HCT116 (cell line): ENCODE measurements at regions not wholly inside any gene's neighbourhood (a gene's known extent, or its start where the extent isn't known, plus 50 kb on each side); places are given as distances from the start of the nearest gene placed in this dataset.

ENCODE experiments used
- ATAC-seq: fragments of 200-7000 bp; cut with Tn5 transposase; 2 replicates; pipeline ENCODE4 v1.9.1; 2020; ENCODE audit warnings: mild to moderate bottlenecking, moderate library complexity
- BruUV-seq: library from RNA; stranded (reverse); fragments of 400-500 nt; replicated peaks from 2 replicates; lab custom pipeline; 2021; lab: Mats Ljungman, UMichigan
- CTCF ChIA-PET: fragments of 300-600 bp; sonication (Branson Sonifier 250); formaldehyde crosslinking; loops from one replicate; lab custom pipeline; 2021; ENCODE audit warnings: antibody characterized with exemption; lab: Charles Lee
- POLR2A ChIA-PET: fragments of 300-600, 350-600 bp; sonication (Branson Sonifier 250); formaldehyde crosslinking; loops from one replicate; lab custom pipeline; 2021; ENCODE audit warnings: antibody characterized with exemption; lab: Charles Lee
- RAD21 ChIA-PET, 2 experiments: fragments of 300-600 bp; sonication (Branson Sonifier 250); formaldehyde crosslinking; loops; one replicate each; lab custom pipeline; 2023; ENCODE audit warnings: low total read pairs in 2 of 2; ENCODE audit not compliant: uncharacterized antibody in 2 of 2, unreplicated experiment in 2 of 2, low non-redundant PET in 1 of 2; lab: Charles Lee
- DNase-seq: peaks from one replicate; pipeline ENCODE4 v3.0.0-alpha.2; 2010; ENCODE audit warnings: low read depth, low spot score
- H2AFZ ChIP-seq: fragments of 200-600 bp; shearing (Covaris generic), sonication (generic); 2 replicates; pipeline ENCODE4 v1.6.1; 2017; ENCODE audit warnings: low read depth, mixed run types, mixed read lengths, antibody characterized with exemption, low read length; ENCODE audit not compliant: poor library complexity, severe bottlenecking
- H3K27ac ChIP-seq: 2 replicates; pipeline ENCODE4 v1.5.1; 2012; ENCODE audit warnings: low read depth, low read length
- H3K27me3 ChIP-seq: fragments of 200-600 bp; sonication (generic); 2 replicates; pipeline ENCODE4 v1.6.1; 2016; ENCODE audit warnings: mixed run types, low read length, mixed read lengths; ENCODE audit not compliant: insufficient read depth
- H3K36me3 ChIP-seq, 2 experiments: fragments of 200-500 bp in 1 of 2; fragments of 200-600 bp in 1 of 2; sonication (Bioruptor generic) in 1 of 2; sonication (generic) in 1 of 2; 2 replicates each; pipeline versions ENCODE4 v1.5.1 to v1.6.1; 2014 to 2016; ENCODE audit warnings: low read length in 2 of 2, inconsistent platforms in 1 of 2, mixed read lengths in 1 of 2, mixed run types in 1 of 2; ENCODE audit not compliant: insufficient read depth in 2 of 2, control insufficient read depth in 1 of 2
- H3K4me1 ChIP-seq, 2 experiments: fragments of 200-600 bp in 1 of 2; sonication (generic) in 1 of 2; 2 replicates each; pipeline versions ENCODE4 v1.5.1 to v1.6.1; 2012 to 2017; ENCODE audit warnings: low read length in 2 of 2, inconsistent platforms in 1 of 2, mild to moderate bottlenecking in 1 of 2, mixed read lengths in 1 of 2, mixed run types in 1 of 2, moderate library complexity in 1 of 2; ENCODE audit not compliant: insufficient read depth in 2 of 2, control insufficient read depth in 1 of 2
- H3K4me2 ChIP-seq: fragments of 200-600 bp; sonication (generic); 2 replicates; pipeline ENCODE4 v1.6.1; 2017; ENCODE audit warnings: mixed run types, low read length, mixed read lengths
- H3K4me3 ChIP-seq, 2 experiments: fragments of 200-600 bp in 1 of 2; sonication (generic) in 1 of 2; replicated peaks in 1 of 2; 2 replicates each; pipeline ENCODE4 v1.5.1; 2011 to 2016; ENCODE audit warnings: low read length in 2 of 2, control low read depth in 1 of 2, low read depth in 1 of 2, mild to moderate bottlenecking in 1 of 2, mixed read lengths in 1 of 2, mixed run types in 1 of 2
- H3K79me2 ChIP-seq: fragments of 200-600 bp; sonication (generic); 2 replicates; pipeline ENCODE4 v1.6.1; 2017; ENCODE audit warnings: mild to moderate bottlenecking, mixed run types, low read length, moderate library complexity, mixed read lengths; ENCODE audit not compliant: insufficient read depth
- H3K9ac ChIP-seq: fragments of 200-600 bp; sonication (generic); 2 replicates; pipeline ENCODE4 v1.6.1; 2016; ENCODE audit warnings: low read length, mixed read lengths
- H3K9me2 ChIP-seq: fragments of 200-600 bp; sonication (generic), shearing (Covaris generic); 2 replicates; pipeline ENCODE4 v1.6.1; 2017; ENCODE audit warnings: mixed run types, mild to moderate bottlenecking, moderate library complexity; ENCODE audit not compliant: insufficient read depth
- H3K9me3 ChIP-seq, 2 experiments: fragments of 200-500 bp in 1 of 2; fragments of 200-600 bp in 1 of 2; sonication (Bioruptor generic) in 1 of 2; sonication (generic) in 1 of 2; 2 replicates each; pipeline ENCODE4 v1.6.1; 2014 to 2017; ENCODE audit warnings: low read length in 2 of 2, mixed read lengths in 2 of 2, inconsistent platforms in 1 of 2, low read depth in 1 of 2, mild to moderate bottlenecking in 1 of 2, mixed run types in 1 of 2, moderate library complexity in 1 of 2; ENCODE audit not compliant: control insufficient read depth in 1 of 2, insufficient read depth in 1 of 2
- H4K20me1 ChIP-seq: fragments of 200-600 bp; sonication (generic), shearing (Covaris generic); 2 replicates; pipeline ENCODE4 v1.6.1; 2017; ENCODE audit warnings: mixed run types, mild to moderate bottlenecking, moderate library complexity; ENCODE audit not compliant: insufficient read depth
- CBX3 ChIP-seq: IDR thresholded peaks from 2 replicates; pipeline ENCODE4 v1.6.1; 2012; ENCODE audit warnings: low read depth
- CEBPB ChIP-seq: IDR thresholded peaks from 2 replicates; pipeline ENCODE4 v1.6.1; 2012; ENCODE audit warnings: low read depth
- CTCF ChIP-seq, 3 experiments: fragments of 200-600 bp in 1 of 3; sonication (generic) in 1 of 3; IDR thresholded peaks in 2 of 3; conservative IDR thresholded peaks in 1 of 3; 2 replicates each; pipeline ENCODE4 v1.5.1; 2012 to 2017; ENCODE audit warnings: low read depth in 2 of 3, low read length in 2 of 3, antibody characterized with exemption in 1 of 3, borderline replicate concordance in 1 of 3, control low read depth in 1 of 3, mild to moderate bottlenecking in 1 of 3, mixed read lengths in 1 of 3, mixed run types in 1 of 3, moderate library complexity in 1 of 3; ENCODE audit not compliant: insufficient read depth in 1 of 3
- EGR1 ChIP-seq: IDR thresholded peaks from 2 replicates; pipeline ENCODE4 v1.6.1; 2012; ENCODE audit warnings: low read depth
- ELF1 ChIP-seq: IDR thresholded peaks from 2 replicates; pipeline ENCODE4 v1.6.1; 2012; ENCODE audit warnings: low read depth, borderline replicate concordance
- EZH2 ChIP-seq: fragments of 200-600 bp; sonication (generic); IDR thresholded peaks from 2 replicates; pipeline ENCODE4 v1.6.1; 2017; ENCODE audit warnings: antibody characterized with exemption, mixed run types
- JUND ChIP-seq: IDR thresholded peaks from 2 replicates; pipeline ENCODE4 v1.6.1; 2012
- POLR2A ChIP-seq: IDR thresholded peaks from 2 replicates; pipeline ENCODE4 v1.7.0; 2011; ENCODE audit warnings: borderline replicate concordance; ENCODE audit not compliant: insufficient read depth, insufficient read length; ENCODE audit errors: extremely low read depth
- POLR2AphosphoS5 ChIP-seq: IDR thresholded peaks from 2 replicates; pipeline ENCODE4 v1.6.1; 2011; ENCODE audit warnings: mild to moderate bottlenecking, low read depth, low read length, moderate library complexity
- RAD21 ChIP-seq: IDR thresholded peaks from 2 replicates; pipeline ENCODE4 v1.6.1; 2012; ENCODE audit warnings: low read depth, mild to moderate bottlenecking
- SIN3A ChIP-seq: IDR thresholded peaks from 2 replicates; pipeline ENCODE4 v1.6.1; 2012; ENCODE audit warnings: low read depth
- SP1 ChIP-seq: IDR thresholded peaks from 2 replicates; pipeline ENCODE4 v1.6.1; 2012; ENCODE audit warnings: low read depth
- SRF ChIP-seq: IDR thresholded peaks from 2 replicates; pipeline ENCODE4 v1.6.1; 2012; ENCODE audit warnings: low read depth
- ZBTB33 ChIP-seq: IDR thresholded peaks from 2 replicates; pipeline ENCODE4 v1.6.1; 2011; ENCODE audit warnings: mild to moderate bottlenecking, low read length, moderate library complexity; ENCODE audit not compliant: insufficient replicate concordance; ENCODE audit errors: extremely low read depth
- ZFX ChIP-seq: fragments of 450-650 bp; IDR thresholded peaks from 2 replicates; pipeline ENCODE4 v1.6.1; 2017
- ZNF274 ChIP-seq: fragments of 200-500 bp; sonication (Bioruptor generic); IDR thresholded peaks from 2 replicates; pipeline ENCODE4 v1.6.1; 2014; ENCODE audit warnings: mild to moderate bottlenecking, low read depth, low read length, inconsistent platforms
- intact Hi-C: fragments of 100-400 bp; cut with micrococcal nuclease; formaldehyde crosslinking; loops from 2 replicates; pipeline ENCODE4 v1.10.0; 2022
- TF ChIP-seq, protein P1 (sequence below): IDR thresholded peaks from 2 replicates; pipeline ENCODE4 v1.6.1; 2012; ENCODE audit warnings: low read depth

- Histone ChIP-seq H3K79me2 (no peaks in the 10 kb centered on the region), H3K9me3 (no peaks in the 10 kb centered on the region), H3K9me2 (no peaks in the 10 kb centered on the region), H2AFZ (no peak overlapping the region), H3K27ac (no peak overlapping the region), H3K9ac (no peak overlapping the region), H3K4me1 (no peaks in the 10 kb centered on the region), H3K4me3 (no peak overlapping the region), H3K4me2 (no peak overlapping the region), H4K20me1 (no peaks in the 10 kb centered on the region), H3K27me3 (no peaks in the 10 kb centered on the region), H3K36me3 (no peaks in the 10 kb centered on the region)
- ChIA-PET CTCF (interaction anchor here (0.6 kb wide), 1 partner anchor 1600 kb away, joined by 3 read pairs; no protein-coding TSS in a partner anchor), POLR2A (no interaction called here), RAD21 (no interaction called here)
- BruUV-seq = no TSS peak
- intact Hi-C loops = no loop called here
- ATAC-seq = no peak
- TF ChIP-seq ELF1 = no peak
- no peak for TF ChIP-seq EZH2
- no peak for TF ChIP-seq POLR2AphosphoS5
- no peak for TF ChIP-seq CTCF (IDR thresholded peaks at IDR 0.05 in 2 of 3, conservative IDR thresholded peaks at IDR 0.05 in 1 of 3; ENCODE audit: borderline replicate concordance in 1 of 3, insufficient read depth in 1 of 3, low read depth in 2 of 3, low read length in 2 of 3)
- TF ChIP-seq SRF = no peak
- no peak for TF ChIP-seq POLR2A
- TF ChIP-seq SIN3A = no peak
- TF ChIP-seq, protein P1, sequence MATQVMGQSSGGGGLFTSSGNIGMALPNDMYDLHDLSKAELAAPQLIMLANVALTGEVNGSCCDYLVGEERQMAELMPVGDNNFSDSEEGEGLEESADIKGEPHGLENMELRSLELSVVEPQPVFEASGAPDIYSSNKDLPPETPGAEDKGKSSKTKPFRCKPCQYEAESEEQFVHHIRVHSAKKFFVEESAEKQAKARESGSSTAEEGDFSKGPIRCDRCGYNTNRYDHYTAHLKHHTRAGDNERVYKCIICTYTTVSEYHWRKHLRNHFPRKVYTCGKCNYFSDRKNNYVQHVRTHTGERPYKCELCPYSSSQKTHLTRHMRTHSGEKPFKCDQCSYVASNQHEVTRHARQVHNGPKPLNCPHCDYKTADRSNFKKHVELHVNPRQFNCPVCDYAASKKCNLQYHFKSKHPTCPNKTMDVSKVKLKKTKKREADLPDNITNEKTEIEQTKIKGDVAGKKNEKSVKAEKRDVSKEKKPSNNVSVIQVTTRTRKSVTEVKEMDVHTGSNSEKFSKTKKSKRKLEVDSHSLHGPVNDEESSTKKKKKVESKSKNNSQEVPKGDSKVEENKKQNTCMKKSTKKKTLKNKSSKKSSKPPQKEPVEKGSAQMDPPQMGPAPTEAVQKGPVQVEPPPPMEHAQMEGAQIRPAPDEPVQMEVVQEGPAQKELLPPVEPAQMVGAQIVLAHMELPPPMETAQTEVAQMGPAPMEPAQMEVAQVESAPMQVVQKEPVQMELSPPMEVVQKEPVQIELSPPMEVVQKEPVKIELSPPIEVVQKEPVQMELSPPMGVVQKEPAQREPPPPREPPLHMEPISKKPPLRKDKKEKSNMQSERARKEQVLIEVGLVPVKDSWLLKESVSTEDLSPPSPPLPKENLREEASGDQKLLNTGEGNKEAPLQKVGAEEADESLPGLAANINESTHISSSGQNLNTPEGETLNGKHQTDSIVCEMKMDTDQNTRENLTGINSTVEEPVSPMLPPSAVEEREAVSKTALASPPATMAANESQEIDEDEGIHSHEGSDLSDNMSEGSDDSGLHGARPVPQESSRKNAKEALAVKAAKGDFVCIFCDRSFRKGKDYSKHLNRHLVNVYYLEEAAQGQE = no peak
- TF ChIP-seq ZBTB33 = no peak
- no peak for TF ChIP-seq JUND
- no peak for TF ChIP-seq ZFX
- no peak for TF ChIP-seq SP1
- TF ChIP-seq CEBPB = no peak
- TF ChIP-seq CBX3 = no peak
- no peak for TF ChIP-seq RAD21
- TF ChIP-seq EGR1 = no peak
- TF ChIP-seq ZNF274 = no peak
- no peak for DNase-seq
Observed at GRCh38 chr6:28634761-28635546, 109.3 kb downstream of the GPX5 start.
